Pancreas (tissue), 10 donors: ENCODE measurements at regions not wholly inside any gene's neighbourhood (a gene's known extent, or its start where the extent isn't known, plus 50 kb on each side); places are given as distances from the start of the nearest gene placed in this dataset.

ENCODE experiments used
- ATAC-seq, 4 donors: fragments of 200-7000 bp; cut with Tn5 transposase; one replicate each; pipeline versions ENCODE4 v1.8.0 to v1.9.1; 2020; ENCODE audit warnings: mild to moderate bottlenecking in 4 of 4, moderate library complexity in 4 of 4
- DNase-seq, 6 donors: peaks; one replicate each; pipeline ENCODE4 v3.0.0-alpha.2; 2020
- FAIRE-seq: peaks from 2 replicates; lab custom pipeline; 2012; peaks lifted over from hg19 to GRCh38; lab: Jason Lieb, UNC
- H3K27ac ChIP-seq, 4 donors: fragments of 200-600 bp; sonication (generic); 1 replicate in 3 of 4; 2 replicates in 1 of 4; pipeline versions ENCODE4 v1.5.0 to v1.8.0; 2020
- H3K27me3 ChIP-seq, 4 donors: fragments of 200-600 bp; one replicate each; pipeline ENCODE4 v1.8.0; 2021
- H3K36me3 ChIP-seq, 3 donors: fragments of 200-600 bp; sonication (generic) in 1 of 3; one replicate each; pipeline versions ENCODE4 v1.5.0 to v1.8.0; 2020 to 2021
- H3K4me1 ChIP-seq, 3 donors: fragments of 200-600 bp; one replicate each; pipeline ENCODE4 v1.8.0; 2021
- H3K4me3 ChIP-seq, 4 donors: fragments of 200-600 bp; sonication (generic) in 2 of 4; one replicate each; pipeline versions ENCODE4 v1.5.0 to v1.8.0; 2020 to 2021
- H3K9me3 ChIP-seq, 4 donors: fragments of 200-600 bp; one replicate each; pipeline ENCODE4 v1.8.0; 2021
- WGBS, 2 donors: extraction: QIAGEN DNeasy Blood & Tissue Kit; methylation state at CpG; one replicate each; pipeline ENCODE4 v1.1.7; 2013; 5-methylcytosine and 5-hydroxymethylcytosine counted together
- intact Hi-C, 3 donors: fragments of 100-400 bp; cut with DNase I; formaldehyde crosslinking; loops; one replicate each; pipeline versions ENCODE4 v1.11.1 to v1.14.2; 2022
- TF ChIP-seq, protein P1 (sequence below), 4 donors: fragments of 200-600 bp; sonication (generic) in 3 of 4; IDR thresholded peaks; one replicate each; pipeline versions ENCODE4 v1.5.0 to v1.8.0; 2021; ENCODE audit warnings: antibody characterized with exemption in 4 of 4
- donor health status: healthy with polysubstance abuse.
- donor health status: DM: no; HTN: no; CAD: no; lungs with moderate emphysema.
- donor health status: DM: no; HTN: no; CAD: no.
- donor health status: control.
- donor health status: control.
- donor health status: Bipolar disorder and iron deficiency.
- donor health status: DM: yes; HTN: yes; CAD: no.
- donor health status: DM: no; HTN: no; CAD: no.
- donor health status: DM: no; HTN: no; CAD: no.
- donor health status: DM: yes; HTN: yes; CAD: no.

- FAIRE-seq (no peak), ATAC-seq (no peak), DNase-seq (no peak)
- H3K27ac ChIP-seq: no peak overlapping the region
- H3K9me3 ChIP-seq: no peaks in the 10 kb centered on the region
- H3K4me3 ChIP-seq: no peak overlapping the region
- intact Hi-C loops: no loop called here
- no peaks in the 10 kb centered on the region for H3K4me1 ChIP-seq
- WGBS, 2 donors: 84 to 88% methylated on average over 2 of the region's 2 CpGs
- TF ChIP-seq, protein P1, sequence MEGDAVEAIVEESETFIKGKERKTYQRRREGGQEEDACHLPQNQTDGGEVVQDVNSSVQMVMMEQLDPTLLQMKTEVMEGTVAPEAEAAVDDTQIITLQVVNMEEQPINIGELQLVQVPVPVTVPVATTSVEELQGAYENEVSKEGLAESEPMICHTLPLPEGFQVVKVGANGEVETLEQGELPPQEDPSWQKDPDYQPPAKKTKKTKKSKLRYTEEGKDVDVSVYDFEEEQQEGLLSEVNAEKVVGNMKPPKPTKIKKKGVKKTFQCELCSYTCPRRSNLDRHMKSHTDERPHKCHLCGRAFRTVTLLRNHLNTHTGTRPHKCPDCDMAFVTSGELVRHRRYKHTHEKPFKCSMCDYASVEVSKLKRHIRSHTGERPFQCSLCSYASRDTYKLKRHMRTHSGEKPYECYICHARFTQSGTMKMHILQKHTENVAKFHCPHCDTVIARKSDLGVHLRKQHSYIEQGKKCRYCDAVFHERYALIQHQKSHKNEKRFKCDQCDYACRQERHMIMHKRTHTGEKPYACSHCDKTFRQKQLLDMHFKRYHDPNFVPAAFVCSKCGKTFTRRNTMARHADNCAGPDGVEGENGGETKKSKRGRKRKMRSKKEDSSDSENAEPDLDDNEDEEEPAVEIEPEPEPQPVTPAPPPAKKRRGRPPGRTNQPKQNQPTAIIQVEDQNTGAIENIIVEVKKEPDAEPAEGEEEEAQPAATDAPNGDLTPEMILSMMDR (IDR thresholded peaks at IDR 0.05): no peak
- H3K36me3 ChIP-seq: no peaks in the 10 kb centered on the region
- H3K27me3 ChIP-seq: no peaks in the 10 kb centered on the region
Measured at GRCh38 chr5:136724161-136724560, 358.8 kb upstream of the TRPC7 start.

GRCh38 chr5:136722581-136722980 lies 357.2 kb upstream of the TRPC7 start:
- Histone ChIP-seq H3K4me3 (no peak overlapping the region), H3K4me1 (no peaks in the 10 kb centered on the region), H3K27me3 (no peaks in the 10 kb centered on the region), H3K9me3 (no peaks in the 10 kb centered on the region), H3K36me3 (no peaks in the 10 kb centered on the region), H3K27ac (no peak overlapping the region)
- 67% methylated on average over 1 of the region's 1 CpG for WGBS, 2 donors
- intact Hi-C loops: no loop called here
- ATAC-seq: no peak
- DNase-seq: no peak
- FAIRE-seq: no peak
- TF ChIP-seq, protein P1 (IDR thresholded peaks at IDR 0.05): no peak

DNA sequence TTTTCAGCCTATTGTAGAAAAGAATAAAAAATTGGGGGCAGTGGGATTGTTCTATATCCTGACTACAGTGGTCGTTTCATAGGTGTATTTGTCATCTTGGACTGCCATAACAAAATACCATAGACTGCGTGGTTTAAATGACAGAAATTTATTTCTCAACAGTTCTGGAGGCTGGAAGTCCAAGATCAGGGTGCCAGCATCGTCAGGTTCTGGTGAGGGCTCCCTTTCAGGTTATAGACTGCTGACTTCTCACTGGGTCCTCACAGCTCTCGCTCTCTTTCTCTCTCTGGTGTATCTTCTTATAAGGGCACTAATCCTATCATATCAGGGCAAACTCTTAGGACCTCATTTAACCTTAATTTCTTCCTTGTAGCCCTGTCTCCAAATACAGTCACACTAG lies 356.7 kb upstream of the TRPC7 start:
- Histone ChIP-seq H3K4me1 (no peaks in the 10 kb centered on the region), H3K36me3 (no peaks in the 10 kb centered on the region), H3K9me3 (no peaks in the 10 kb centered on the region), H3K27ac (no peak overlapping the region), H3K27me3 (no peaks in the 10 kb centered on the region), H3K4me3 (no peak overlapping the region)
- intact Hi-C loops: no loop called here
- ATAC-seq (no peak), FAIRE-seq (no peak), DNase-seq (no peak)
- WGBS, 2 donors: 65 to 68% methylated on average over 4 of the region's 4 CpGs
- TF ChIP-seq, protein P1 (IDR thresholded peaks at IDR 0.05): no peak

DNA sequence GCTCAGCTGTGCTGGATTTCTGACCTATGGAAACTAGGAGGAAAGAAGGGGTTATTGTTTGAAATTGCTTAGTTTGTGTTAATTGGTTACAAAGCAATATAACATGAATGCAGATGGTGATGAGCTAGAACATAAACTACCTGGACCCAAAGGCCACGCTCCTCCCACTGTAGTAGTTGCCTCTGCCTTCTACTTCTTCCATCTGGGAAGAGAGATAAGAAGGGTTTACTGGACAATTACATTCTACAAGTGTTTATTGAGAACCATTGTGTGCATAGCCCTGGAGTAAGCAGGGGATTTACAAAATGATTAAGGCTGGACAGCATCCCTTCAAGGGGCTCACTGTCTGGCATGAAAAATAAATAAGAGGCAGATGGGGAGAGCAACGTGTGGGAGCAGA lies 355.3 kb upstream of the TRPC7 start:
- 56 to 59% methylated on average over 2 of the region's 2 CpGs for WGBS, 2 donors
- Histone ChIP-seq H3K36me3 (no peaks in the 10 kb centered on the region), H3K27me3 (no peaks in the 10 kb centered on the region), H3K27ac (no peak overlapping the region), H3K4me3 (no peak overlapping the region), H3K9me3 (no peaks in the 10 kb centered on the region), H3K4me1 (no peaks in the 10 kb centered on the region)
- no peak for ATAC-seq
- no peak for DNase-seq
- TF ChIP-seq, protein P1 (IDR thresholded peaks at IDR 0.05): no peak
- FAIRE-seq: no peak
- intact Hi-C loops: no loop called here

DNA sequence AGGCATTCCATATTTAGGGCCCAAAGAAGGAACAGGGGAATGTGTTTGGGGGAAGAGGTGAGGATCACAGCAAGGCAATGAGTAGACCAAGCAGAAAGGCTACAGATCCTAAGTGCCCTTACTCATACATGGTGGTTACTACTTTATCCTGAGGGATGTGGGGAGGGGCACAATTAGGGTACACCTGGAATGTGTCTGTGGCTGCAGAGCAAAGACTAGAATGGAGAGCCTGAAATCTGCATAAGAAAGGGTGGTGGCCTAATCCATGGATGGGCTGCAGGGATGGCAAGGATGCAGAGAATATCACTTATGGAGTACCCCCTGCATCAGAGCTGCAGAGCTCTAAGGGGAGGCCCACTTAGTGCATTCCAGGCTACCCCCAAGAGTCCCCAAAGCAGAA lies 352.6 kb upstream of the TRPC7 start:
- H3K9me3 ChIP-seq: no peaks in the 10 kb centered on the region
- DNase-seq: no peak
- no peak for ATAC-seq
- H3K27me3 ChIP-seq: no peaks in the 10 kb centered on the region
- no peak overlapping the region for H3K27ac ChIP-seq
- TF ChIP-seq, protein P1 (IDR thresholded peaks at IDR 0.05): no peak
- FAIRE-seq: no peak
- no peaks in the 10 kb centered on the region for H3K4me1 ChIP-seq
- intact Hi-C loops: no loop called here
- H3K36me3 ChIP-seq: no peaks in the 10 kb centered on the region
- H3K4me3 ChIP-seq: no peak overlapping the region
